Calu3 (cell line): ENCODE measurements at regions not wholly inside any gene's neighbourhood (a gene's known extent, or its start where the extent isn't known, plus 50 kb on each side); places are given as distances from the start of the nearest gene placed in this dataset.

Source experiments
- BruUV-seq: library from RNA; stranded (reverse); fragments of 400-500 nt; replicated peaks from 2 replicates; lab custom pipeline; 2021; lab: Mats Ljungman, UMichigan
- CTCF ChIA-PET: fragments of 300-600 bp; sonication (Branson Sonifier 250); formaldehyde crosslinking; loops from one replicate; lab custom pipeline; 2022; ENCODE audit warnings: antibody characterized with exemption; lab: Charles Lee
- DNase-seq: peaks from one replicate; pipeline ENCODE4 v3.0.0; 2022
- H3K27ac Mint-ChIP-seq: one replicate; pipeline ENCODE4 v1.8.0; 2022; ENCODE audit warnings: mixed read lengths; ENCODE audit not compliant: unreplicated experiment
- H3K27me3 Mint-ChIP-seq: one replicate; pipeline ENCODE4 v1.8.0; 2022; ENCODE audit warnings: mixed read lengths; ENCODE audit not compliant: unreplicated experiment
- H3K36me3 Mint-ChIP-seq: one replicate; pipeline ENCODE4 v1.8.0; 2022; ENCODE audit warnings: mild to moderate bottlenecking, moderate library complexity, mixed read lengths; ENCODE audit not compliant: insufficient read depth, unreplicated experiment
- H3K4me1 Mint-ChIP-seq: one replicate; pipeline ENCODE4 v1.8.0; 2022; ENCODE audit warnings: mild to moderate bottlenecking, low read depth, mixed read lengths; ENCODE audit not compliant: unreplicated experiment
- H3K4me3 Mint-ChIP-seq: one replicate; pipeline ENCODE4 v1.8.0; 2022; ENCODE audit warnings: mild to moderate bottlenecking, low read depth, moderate library complexity, mixed read lengths; ENCODE audit not compliant: unreplicated experiment
- H3K9me3 Mint-ChIP-seq: one replicate; pipeline ENCODE4 v1.8.0; 2022; ENCODE audit warnings: low read depth, mixed read lengths; ENCODE audit not compliant: unreplicated experiment
- intact Hi-C: fragments of 100-400 bp; cut with micrococcal nuclease; formaldehyde crosslinking; loops from one replicate; pipeline ENCODE4 v1.10.0; 2022; ENCODE audit not compliant: unreplicated experiment
- TF ChIP-seq, protein P1 (sequence below): fragments of 200-600 bp; IDR thresholded peaks from one replicate; pipeline ENCODE4 v1.8.0; 2022; ENCODE audit warnings: antibody characterized with exemption; ENCODE audit not compliant: unreplicated experiment

DNA sequence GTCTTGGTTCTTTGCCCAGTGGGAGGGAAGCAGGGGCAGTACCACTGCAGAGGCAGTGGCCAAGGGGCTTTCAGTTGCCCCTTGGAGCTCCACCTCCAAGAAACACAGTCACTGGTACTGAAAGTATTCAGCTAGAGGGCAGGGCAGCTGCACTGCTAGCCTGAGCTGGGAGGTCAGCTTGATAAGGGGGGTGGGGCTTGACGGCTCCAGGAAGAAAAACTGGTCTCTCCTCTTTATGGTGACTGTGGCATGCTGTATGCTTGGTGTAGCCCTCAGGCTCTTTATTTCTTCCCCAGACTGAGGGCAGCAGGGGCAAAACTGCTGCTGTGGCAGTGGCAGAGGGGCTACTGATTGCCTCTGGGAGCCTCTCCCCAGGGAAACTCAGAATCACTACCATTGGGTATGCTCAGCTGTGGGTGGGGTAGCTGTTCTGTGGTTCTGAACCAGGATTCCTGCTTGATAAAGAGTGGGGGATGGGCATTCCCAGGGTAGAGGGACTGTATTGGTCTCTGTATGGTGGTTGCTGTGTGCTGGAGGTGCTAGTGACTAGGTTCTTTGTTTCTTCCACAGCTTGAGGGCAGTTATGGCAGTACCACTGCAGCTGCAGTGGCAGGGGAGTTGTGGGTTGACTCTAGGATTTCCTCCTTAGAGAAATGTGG lies 134.6 kb upstream of the SCN7A start:
- TF ChIP-seq, protein P1, sequence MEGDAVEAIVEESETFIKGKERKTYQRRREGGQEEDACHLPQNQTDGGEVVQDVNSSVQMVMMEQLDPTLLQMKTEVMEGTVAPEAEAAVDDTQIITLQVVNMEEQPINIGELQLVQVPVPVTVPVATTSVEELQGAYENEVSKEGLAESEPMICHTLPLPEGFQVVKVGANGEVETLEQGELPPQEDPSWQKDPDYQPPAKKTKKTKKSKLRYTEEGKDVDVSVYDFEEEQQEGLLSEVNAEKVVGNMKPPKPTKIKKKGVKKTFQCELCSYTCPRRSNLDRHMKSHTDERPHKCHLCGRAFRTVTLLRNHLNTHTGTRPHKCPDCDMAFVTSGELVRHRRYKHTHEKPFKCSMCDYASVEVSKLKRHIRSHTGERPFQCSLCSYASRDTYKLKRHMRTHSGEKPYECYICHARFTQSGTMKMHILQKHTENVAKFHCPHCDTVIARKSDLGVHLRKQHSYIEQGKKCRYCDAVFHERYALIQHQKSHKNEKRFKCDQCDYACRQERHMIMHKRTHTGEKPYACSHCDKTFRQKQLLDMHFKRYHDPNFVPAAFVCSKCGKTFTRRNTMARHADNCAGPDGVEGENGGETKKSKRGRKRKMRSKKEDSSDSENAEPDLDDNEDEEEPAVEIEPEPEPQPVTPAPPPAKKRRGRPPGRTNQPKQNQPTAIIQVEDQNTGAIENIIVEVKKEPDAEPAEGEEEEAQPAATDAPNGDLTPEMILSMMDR = no peak
- Mint-ChIP-seq H3K27me3 (no peaks in the 10 kb centered on the region), H3K27ac (peak overlapping the region; percentile 38), H3K4me1 (peaks cover 25% of the 10 kb centered on the region), H3K9me3 (peaks cover 6% of the 10 kb centered on the region), H3K4me3 (no peak overlapping the region), H3K36me3 (no peaks in the 10 kb centered on the region)
- no TSS peak for BruUV-seq
- CTCF ChIA-PET = interaction anchor here (1.0 kb wide), 1 partner anchor 23 kb away, joined by 3 read pairs; no protein-coding TSS in a partner anchor
- intact Hi-C loops = no loop called here
- DNase-seq = peak; percentile 43

DNA sequence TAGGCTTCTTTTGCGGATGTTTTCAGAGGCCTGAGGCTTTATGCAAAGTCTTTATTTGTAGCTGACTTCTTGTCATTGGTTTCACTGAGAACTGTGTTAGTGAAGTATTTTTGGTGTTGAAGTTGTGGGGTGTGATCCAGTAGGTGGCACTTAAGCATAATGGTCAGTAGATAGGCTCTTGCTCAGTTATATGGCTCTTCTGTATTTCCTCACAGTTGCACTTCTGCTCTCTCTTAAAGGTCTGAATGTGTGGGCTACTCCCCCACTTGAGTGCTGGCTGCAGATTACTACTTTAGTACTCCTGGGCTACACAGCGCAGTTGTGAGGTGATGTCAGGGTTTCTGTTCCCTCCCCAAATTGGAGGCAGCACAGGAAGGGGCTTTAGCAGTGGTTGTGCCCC lies 133.8 kb upstream of the SCN7A start:
- no TSS peak for BruUV-seq
- H3K9me3 Mint-ChIP-seq = peaks cover 6% of the 10 kb centered on the region
- no peak overlapping the region for H3K4me3 Mint-ChIP-seq
- H3K4me1 Mint-ChIP-seq = peaks cover 25% of the 10 kb centered on the region
- intact Hi-C loops = no loop called here
- no peaks in the 10 kb centered on the region for H3K36me3 Mint-ChIP-seq
- CTCF ChIA-PET = interaction anchor here (1.0 kb wide), 1 partner anchor 22 kb away, joined by 3 read pairs; no protein-coding TSS in a partner anchor
- no peak for DNase-seq
- no peaks in the 10 kb centered on the region for H3K27me3 Mint-ChIP-seq
- H3K27ac Mint-ChIP-seq = no peak overlapping the region
- TF ChIP-seq, protein P1 = no peak

DNA sequence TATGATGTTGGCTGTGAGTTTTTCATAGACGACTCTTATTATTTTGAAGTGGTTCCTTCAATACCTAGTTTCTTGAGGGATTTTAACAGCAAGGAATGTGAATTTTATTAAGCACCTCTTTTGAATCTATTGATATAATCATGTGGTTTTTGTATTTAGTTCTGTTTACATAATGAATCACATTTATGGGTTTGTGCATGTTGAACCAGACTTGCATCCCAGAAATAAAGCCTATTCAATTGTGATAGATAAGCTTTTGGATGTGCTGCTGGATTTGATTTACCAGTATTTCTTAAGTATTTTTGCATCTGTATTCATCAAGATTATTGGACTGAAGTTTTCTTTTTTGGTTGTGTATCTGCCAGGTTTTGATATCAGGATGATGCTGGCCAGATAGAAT lies 131.6 kb upstream of the SCN7A start:
- CTCF ChIA-PET = no interaction called here

DNA sequence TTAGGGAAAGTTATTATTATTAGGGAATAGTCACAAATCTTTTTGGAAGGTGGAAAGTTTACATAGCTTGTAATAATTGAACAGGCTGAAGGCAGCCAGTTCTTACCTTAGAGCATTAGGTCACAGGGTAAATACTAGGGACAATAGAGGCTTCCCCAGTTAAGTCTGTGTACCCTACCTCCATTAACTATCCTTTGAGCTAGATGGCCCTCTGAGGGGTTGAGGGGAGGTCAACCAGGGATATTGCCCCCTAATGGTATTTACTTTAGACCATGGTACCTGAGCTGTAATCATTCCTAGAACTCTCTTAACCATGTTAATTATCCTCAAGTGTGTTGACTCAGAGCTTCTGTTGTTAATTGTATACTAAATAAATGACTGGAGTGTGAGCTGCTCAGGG lies 120.5 kb upstream of the SCN7A start:
- Mint-ChIP-seq H3K4me3 (no peak overlapping the region), H3K27me3 (no peaks in the 10 kb centered on the region), H3K9me3 (peaks cover 3% of the 10 kb centered on the region), H3K27ac (no peak overlapping the region), H3K4me1 (peaks cover 9% of the 10 kb centered on the region), H3K36me3 (no peaks in the 10 kb centered on the region)
- DNase-seq = no peak
- CTCF ChIA-PET = no interaction called here
- intact Hi-C loops = no loop called here
- no TSS peak for BruUV-seq
- TF ChIP-seq, protein P1 = no peak

More for the DNA sequence above, 131.6 kb upstream of the SCN7A start:
- intact Hi-C loops = no loop called here
- TF ChIP-seq, protein P1 = no peak
- Mint-ChIP-seq H3K36me3 (no peaks in the 10 kb centered on the region), H3K4me1 (peaks cover 13% of the 10 kb centered on the region), H3K9me3 (peaks cover 6% of the 10 kb centered on the region), H3K27ac (no peak overlapping the region), H3K4me3 (no peak overlapping the region), H3K27me3 (no peaks in the 10 kb centered on the region)
- BruUV-seq = no TSS peak
- no peak for DNase-seq
